ENCODE measurements at regions not wholly inside any gene's neighbourhood (a gene's known extent, or its start where the extent isn't known, plus 50 kb on each side); places are given as distances from the start of the nearest gene placed in this dataset.

- TF ChIP-seq, protein P1, sequence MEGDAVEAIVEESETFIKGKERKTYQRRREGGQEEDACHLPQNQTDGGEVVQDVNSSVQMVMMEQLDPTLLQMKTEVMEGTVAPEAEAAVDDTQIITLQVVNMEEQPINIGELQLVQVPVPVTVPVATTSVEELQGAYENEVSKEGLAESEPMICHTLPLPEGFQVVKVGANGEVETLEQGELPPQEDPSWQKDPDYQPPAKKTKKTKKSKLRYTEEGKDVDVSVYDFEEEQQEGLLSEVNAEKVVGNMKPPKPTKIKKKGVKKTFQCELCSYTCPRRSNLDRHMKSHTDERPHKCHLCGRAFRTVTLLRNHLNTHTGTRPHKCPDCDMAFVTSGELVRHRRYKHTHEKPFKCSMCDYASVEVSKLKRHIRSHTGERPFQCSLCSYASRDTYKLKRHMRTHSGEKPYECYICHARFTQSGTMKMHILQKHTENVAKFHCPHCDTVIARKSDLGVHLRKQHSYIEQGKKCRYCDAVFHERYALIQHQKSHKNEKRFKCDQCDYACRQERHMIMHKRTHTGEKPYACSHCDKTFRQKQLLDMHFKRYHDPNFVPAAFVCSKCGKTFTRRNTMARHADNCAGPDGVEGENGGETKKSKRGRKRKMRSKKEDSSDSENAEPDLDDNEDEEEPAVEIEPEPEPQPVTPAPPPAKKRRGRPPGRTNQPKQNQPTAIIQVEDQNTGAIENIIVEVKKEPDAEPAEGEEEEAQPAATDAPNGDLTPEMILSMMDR (IDR thresholded peaks at IDR 0.05) = no peak
- TF ChIP-seq POLR2A (IDR thresholded peaks at IDR 0.05) = no peak
- H3K36me3 ChIP-seq = no peaks in the 10 kb centered on the region
- no peaks in the 10 kb centered on the region for H3K27me3 ChIP-seq
- DNase-seq = no peak
- no peak overlapping the region for H3K4me3 ChIP-seq
- no peaks in the 10 kb centered on the region for H3K9me3 ChIP-seq
- no peak overlapping the region for H3K27ac ChIP-seq
- intact Hi-C loops (cut with DNase I) = no loop called here
- WGBS, 3 donors = 66 to 73% (median 72%) methylated on average over 10 of the region's 10 CpGs
- H3K4me1 ChIP-seq (ENCODE audit: insufficient read depth) = no peaks in the 10 kb centered on the region
Observed at GRCh38 chr15:77838061-77838460, 205.3 kb upstream of the LINGO1 start.

DNA sequence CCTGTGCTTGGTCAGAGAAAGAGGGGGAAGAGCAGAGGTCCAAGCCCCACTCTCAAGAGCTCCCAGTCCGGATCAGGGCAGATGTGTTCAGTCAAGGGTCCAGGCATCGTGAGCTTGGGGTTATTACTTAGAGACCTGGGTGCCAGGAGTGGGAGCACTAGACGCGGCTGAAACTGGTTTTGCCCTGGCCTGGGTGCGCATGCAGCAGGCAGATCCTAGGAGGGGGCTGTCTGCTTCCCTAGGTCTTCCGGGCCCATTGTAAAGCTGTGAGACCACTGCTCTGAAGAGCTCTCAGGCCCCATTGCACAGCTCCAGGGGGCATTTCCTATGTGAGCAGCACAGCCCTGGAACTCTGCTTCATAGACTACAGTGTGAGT is 204.9 kb upstream of the LINGO1 start:
- H3K27me3 ChIP-seq = no peaks in the 10 kb centered on the region
- no peaks in the 10 kb centered on the region for H3K4me1 ChIP-seq (ENCODE audit: insufficient read depth)
- no peak for DNase-seq
- no peak overlapping the region for H3K4me3 ChIP-seq
- no peak for TF ChIP-seq POLR2A (IDR thresholded peaks at IDR 0.05)
- no peak for TF ChIP-seq EP300 (IDR thresholded peaks at IDR 0.05)
- TF ChIP-seq, protein P1 (IDR thresholded peaks at IDR 0.05) = no peak
- no peaks in the 10 kb centered on the region for H3K36me3 ChIP-seq
- no peaks in the 10 kb centered on the region for H3K9me3 ChIP-seq
- 79 to 88% (median 85%) methylated on average over 6 of the region's 6 CpGs for WGBS, 3 donors
- no peak overlapping the region for H3K27ac ChIP-seq
- intact Hi-C loops (cut with DNase I) = no loop called here

- Histone ChIP-seq H3K27me3 (no peaks in the 10 kb centered on the region), H3K4me3 (no peak overlapping the region), H3K9me3 (no peaks in the 10 kb centered on the region), H3K4me1 (ENCODE audit: insufficient read depth) (no peaks in the 10 kb centered on the region), H3K36me3 (no peaks in the 10 kb centered on the region), H3K27ac (no peak overlapping the region)
- 58 to 67% (median 66%) methylated on average over 12 of the region's 12 CpGs for WGBS, 3 donors
- intact Hi-C loops (cut with DNase I) = no loop called here
- DNase-seq = no peak
- TF ChIP-seq EP300 (IDR thresholded peaks at IDR 0.05) (no peak), POLR2A (IDR thresholded peaks at IDR 0.05) (no peak)
- TF ChIP-seq, protein P1 (IDR thresholded peaks at IDR 0.05) = no peak
Observed at GRCh38 chr15:77836906-77837648, 204.4 kb upstream of the LINGO1 start.

DNA sequence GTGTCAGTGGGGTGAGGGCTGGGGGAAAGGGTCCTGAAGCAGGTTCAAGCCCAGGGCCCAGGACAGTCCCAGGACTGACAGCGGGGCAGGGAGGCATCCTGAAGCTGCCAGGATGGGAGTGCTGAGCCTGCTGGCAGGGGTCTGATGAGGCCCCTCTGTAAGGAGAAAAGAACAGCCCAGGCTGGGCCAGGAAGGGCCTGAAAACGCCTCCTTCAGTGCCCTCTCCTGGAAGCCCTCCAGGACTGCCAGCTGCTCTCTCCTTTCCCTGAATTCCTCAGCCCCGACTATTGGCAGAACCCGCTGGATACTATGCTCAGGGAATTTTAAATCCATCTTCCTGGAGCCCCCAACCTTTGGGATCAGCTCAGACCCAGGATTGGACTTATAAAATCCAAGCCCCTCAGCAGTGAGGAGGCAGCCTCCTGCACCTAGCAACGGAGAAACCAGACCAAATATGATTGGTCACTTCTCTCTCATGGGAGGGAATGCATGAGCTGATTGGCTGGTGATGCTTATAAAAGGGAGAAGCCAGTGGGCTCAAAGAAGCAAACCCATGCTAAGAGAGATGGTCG is 203.5 kb upstream of the LINGO1 start:
- no peak overlapping the region for H3K27ac ChIP-seq
- H3K36me3 ChIP-seq = no peaks in the 10 kb centered on the region
- WGBS, 3 donors = 29 to 37% (median 33%) methylated on average over 6 of the region's 6 CpGs
- H3K27me3 ChIP-seq = no peaks in the 10 kb centered on the region
- H3K4me3 ChIP-seq = no peak overlapping the region
- H3K9me3 ChIP-seq = no peaks in the 10 kb centered on the region
- no peak for DNase-seq
- intact Hi-C loops (cut with DNase I) = no loop called here
- TF ChIP-seq, protein P1 (IDR thresholded peaks at IDR 0.05) = no peak
- no peak for TF ChIP-seq POLR2A (IDR thresholded peaks at IDR 0.05)
- no peak for TF ChIP-seq EP300 (IDR thresholded peaks at IDR 0.05)
- H3K4me1 ChIP-seq (ENCODE audit: insufficient read depth) = no peaks in the 10 kb centered on the region

Measured in ovary (tissue), 7 donors.